LoVo (cell line): ENCODE measurements at regions not wholly inside any gene's neighbourhood (a gene's known extent, or its start where the extent isn't known, plus 50 kb on each side); places are given as distances from the start of the nearest gene placed in this dataset.
"Not testable (repeated sequence)": the region's sequence is repeated elsewhere in the genome, so short reads cannot be mapped to it uniquely, and the experiment has no call there.

Experiments
- DNase-seq: peaks from one replicate; pipeline ENCODE4 v3.0.0-alpha.2; 2016; ENCODE audit warnings: low spot score

GRCh38 chr19:31037286-31037980, 311.8 kb downstream of the TSHZ3 start:
- DNase-seq = no peak

GRCh38 chr19:31031455-31031854, 317.8 kb downstream of the TSHZ3 start:
- not testable (repeated sequence) for DNase-seq

- DNase-seq = no peak
Measured at GRCh38 chr19:31023038-31023437, 326.2 kb downstream of the TSHZ3 start.

- DNase-seq = no peak
Measured at GRCh38 chr19:31018936-31019335, 330.3 kb downstream of the TSHZ3 start.

- DNase-seq = no peak
Measured at GRCh38 chr19:31015778-31016177, 333.5 kb downstream of the TSHZ3 start.

GRCh38 chr19:31014668-31015067, 334.6 kb downstream of the TSHZ3 start:
- no peak for DNase-seq

GRCh38 chr19:31013384-31014020, 335.7 kb downstream of the TSHZ3 start:
- no peak for DNase-seq

- DNase-seq = no peak
Measured at GRCh38 chr19:31002518-31003244, 346.6 kb downstream of the TSHZ3 start.

GRCh38 chr19:31001991-31002390, 347.2 kb downstream of the TSHZ3 start:
- no peak for DNase-seq

- DNase-seq = no peak
Measured at GRCh38 chr19:31000913-31001312, 348.3 kb downstream of the TSHZ3 start.

GRCh38 chr19:30999726-31000125, 349.5 kb downstream of the TSHZ3 start:
- DNase-seq = no peak

GRCh38 chr19:30997222-30997621, 352.0 kb downstream of the TSHZ3 start:
- no peak for DNase-seq

- no peak for DNase-seq
Measured at GRCh38 chr19:30978639-30979038, 370.6 kb downstream of the TSHZ3 start.

GRCh38 chr19:30969591-30969990, 379.6 kb downstream of the TSHZ3 start:
- no peak for DNase-seq

- no peak for DNase-seq
Measured at GRCh38 chr19:30968841-30969399, 380.3 kb downstream of the TSHZ3 start.

- peak; percentile 1 for DNase-seq
Measured at GRCh38 chr19:30968210-30968609, 381.0 kb downstream of the TSHZ3 start.

GRCh38 chr19:30966486-30966885, 382.8 kb downstream of the TSHZ3 start:
- DNase-seq = no peak

GRCh38 chr19:30959011-30959410, 390.2 kb downstream of the TSHZ3 start:
- no peak for DNase-seq

- no peak for DNase-seq
Measured at GRCh38 chr19:30955112-30956104, 393.8 kb downstream of the TSHZ3 start.

GRCh38 chr19:30944276-30944932, 404.8 kb downstream of the TSHZ3 start:
- not testable (repeated sequence) for DNase-seq
